ENCODE measurements at regions not wholly inside any gene's neighbourhood (a gene's known extent, or its start where the extent isn't known, plus 50 kb on each side); places are given as distances from the start of the nearest gene placed in this dataset.

DNA sequence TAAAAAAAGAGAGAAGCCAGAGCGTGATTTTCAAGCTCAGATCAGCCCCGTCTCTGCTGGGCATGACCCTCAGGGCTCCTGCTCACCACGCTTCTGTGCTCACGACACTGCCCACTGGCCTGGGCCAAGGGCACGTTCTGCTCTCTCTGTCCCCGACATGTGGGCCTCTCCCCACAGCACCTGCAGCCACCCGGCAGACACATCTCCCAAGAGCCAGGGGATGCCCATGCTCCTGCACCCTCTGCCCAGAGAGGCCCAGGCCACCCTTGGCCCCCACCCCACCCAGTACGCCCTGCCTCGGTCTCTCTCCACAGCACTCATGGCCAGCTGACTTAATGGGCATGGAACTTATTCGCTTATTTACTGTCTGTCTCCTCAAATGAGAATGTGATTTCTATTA lies 175.4 kb upstream of the RNF32 start:
- Histone ChIP-seq H3K4me2 (ENCODE audit: low read depth, low read length, poor library complexity, severe bottlenecking) (no peak overlapping the region), H3K27me3 (ENCODE audit: low read length) (no peaks in the 10 kb centered on the region), H3K9ac (ENCODE audit: low read length) (no peak overlapping the region), H3K4me3 (ENCODE audit: insufficient read depth, low read length, poor library complexity, severe bottlenecking) (no peak overlapping the region), H3K36me3 (ENCODE audit: low read length) (no peaks in the 10 kb centered on the region), H3K9me3 (ENCODE audit: insufficient read depth, low read length) (no peaks in the 10 kb centered on the region), H3K27ac (ENCODE audit: low read depth, low read length) (no peak overlapping the region), H3K9me2 (replicated peaks; ENCODE audit: insufficient read depth, low read length) (no peaks in the 10 kb centered on the region), H3F3A (ENCODE audit: insufficient read depth) (no peaks in the 10 kb centered on the region), H2AFZ (ENCODE audit: low read depth, low read length, severe bottlenecking) (no peak overlapping the region), H3K79me2 (ENCODE audit: insufficient read depth, low read length) (no peaks in the 10 kb centered on the region), H4K20me1 (ENCODE audit: low read depth, low read length) (no peaks in the 10 kb centered on the region)
- TF ChIP-seq CTCF (IDR thresholded peaks at IDR 0.05; ENCODE audit: insufficient read depth, low read length, poor library complexity, severe bottlenecking), result no peak
- no peak for TF ChIP-seq EZH2phosphoT487 (conservative IDR thresholded peaks at IDR 0.05; ENCODE audit: low read length)

DNA sequence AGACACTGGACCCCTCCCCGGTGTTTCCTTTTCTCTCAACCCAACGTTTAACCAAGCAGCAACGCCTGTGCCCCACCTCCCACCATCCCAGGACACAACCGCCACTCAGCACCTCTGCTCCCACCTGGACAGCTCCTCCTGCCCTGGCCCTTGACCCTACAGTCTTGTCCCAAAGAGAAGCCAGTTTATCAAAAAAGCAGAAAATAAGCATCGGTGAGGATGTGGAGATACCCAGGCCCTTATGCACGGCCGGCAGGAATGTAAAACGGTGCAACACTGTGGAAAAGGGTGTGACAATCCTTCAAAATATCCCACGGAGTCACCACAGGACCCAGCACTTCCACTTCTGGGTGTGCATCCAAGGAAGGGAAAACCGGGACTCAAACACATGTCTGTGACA lies 176.2 kb upstream of the RNF32 start:
- Histone ChIP-seq H3K79me2 (ENCODE audit: insufficient read depth, low read length) (no peaks in the 10 kb centered on the region), H4K20me1 (ENCODE audit: low read depth, low read length) (no peaks in the 10 kb centered on the region), H2AFZ (ENCODE audit: low read depth, low read length, severe bottlenecking) (no peak overlapping the region), H3K36me3 (ENCODE audit: low read length) (no peaks in the 10 kb centered on the region), H3K9me2 (replicated peaks; ENCODE audit: insufficient read depth, low read length) (no peaks in the 10 kb centered on the region), H3K9ac (ENCODE audit: low read length) (no peak overlapping the region), H3F3A (ENCODE audit: insufficient read depth) (no peaks in the 10 kb centered on the region), H3K9me3 (ENCODE audit: insufficient read depth, low read length) (no peaks in the 10 kb centered on the region), H3K27me3 (ENCODE audit: low read length) (no peaks in the 10 kb centered on the region), H3K4me2 (ENCODE audit: low read depth, low read length, poor library complexity, severe bottlenecking) (no peak overlapping the region), H3K4me3 (ENCODE audit: insufficient read depth, low read length, poor library complexity, severe bottlenecking) (no peak overlapping the region), H3K27ac (ENCODE audit: low read depth, low read length) (no peak overlapping the region)
- no peak for TF ChIP-seq CTCF (IDR thresholded peaks at IDR 0.05; ENCODE audit: insufficient read depth, low read length, poor library complexity, severe bottlenecking)
- TF ChIP-seq EZH2phosphoT487 (conservative IDR thresholded peaks at IDR 0.05; ENCODE audit: low read length), result no peak

DNA sequence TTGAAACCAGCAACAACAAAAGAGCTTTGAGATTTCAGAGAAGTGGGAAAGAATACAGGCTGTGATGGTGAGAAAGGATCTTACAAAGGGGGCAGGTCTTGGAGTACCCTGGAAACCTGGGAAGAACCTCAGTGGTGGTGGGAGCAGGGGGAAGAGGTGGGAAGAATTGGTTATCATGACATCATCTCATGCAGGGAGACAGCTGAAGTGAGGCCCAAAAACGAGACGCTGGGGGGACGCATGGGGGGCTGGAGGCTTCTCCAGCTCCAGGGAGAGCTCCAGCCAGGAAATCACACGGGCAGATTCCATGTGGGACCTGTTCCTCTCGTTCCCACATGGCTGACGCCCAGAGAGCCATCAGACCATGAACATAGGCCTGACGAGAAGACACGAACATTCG lies 177.3 kb upstream of the RNF32 start:
- no peaks in the 10 kb centered on the region for H3F3A ChIP-seq (ENCODE audit: insufficient read depth)
- H3K79me2 ChIP-seq (ENCODE audit: insufficient read depth, low read length), result no peaks in the 10 kb centered on the region
- TF ChIP-seq CTCF (IDR thresholded peaks at IDR 0.05; ENCODE audit: insufficient read depth, low read length, poor library complexity, severe bottlenecking) (no peak), EZH2phosphoT487 (conservative IDR thresholded peaks at IDR 0.05; ENCODE audit: low read length) (no peak)
- H3K36me3 ChIP-seq (ENCODE audit: low read length), result no peaks in the 10 kb centered on the region
- H3K4me3 ChIP-seq (ENCODE audit: insufficient read depth, low read length, poor library complexity, severe bottlenecking), result no peak overlapping the region
- no peaks in the 10 kb centered on the region for H3K9me3 ChIP-seq (ENCODE audit: insufficient read depth, low read length)
- no peaks in the 10 kb centered on the region for H4K20me1 ChIP-seq (ENCODE audit: low read depth, low read length)
- H3K27me3 ChIP-seq (ENCODE audit: low read length), result no peaks in the 10 kb centered on the region
- no peak overlapping the region for H3K9ac ChIP-seq (ENCODE audit: low read length)
- H3K4me2 ChIP-seq (ENCODE audit: low read depth, low read length, poor library complexity, severe bottlenecking), result no peak overlapping the region
- H2AFZ ChIP-seq (ENCODE audit: low read depth, low read length, severe bottlenecking), result no peak overlapping the region
- no peaks in the 10 kb centered on the region for H3K9me2 ChIP-seq (replicated peaks; ENCODE audit: insufficient read depth, low read length)
- no peak overlapping the region for H3K27ac ChIP-seq (ENCODE audit: low read depth, low read length)
